Activated T-cell treated with anti-CD3 and anti-CD28 coated beads for 24 hours (primary cell): ENCODE measurements at regions not wholly inside any gene's neighbourhood (a gene's known extent, or its start where the extent isn't known, plus 50 kb on each side); places are given as distances from the start of the nearest gene placed in this dataset.
"Not testable (repeated sequence)": the region's sequence is repeated elsewhere in the genome, so short reads cannot be mapped to it uniquely, and the experiment has no call there.

Experiments used
- DNase-seq: peaks from one replicate; pipeline ENCODE4 v3.0.0-alpha.2; 2020; ENCODE audit warnings: low read depth

GRCh38 chr1:230556453-230556852, 85.8 kb upstream of the COG2 start:
- DNase-seq, result no peak

- DNase-seq, result no peak
Measured at GRCh38 chr1:230555814-230556213, 86.5 kb upstream of the COG2 start.

GRCh38 chr1:230552880-230553279, 89.4 kb upstream of the COG2 start:
- no peak for DNase-seq

GRCh38 chr1:230550945-230551344, 91.3 kb upstream of the COG2 start:
- DNase-seq, result not testable (repeated sequence)

GRCh38 chr1:230550428-230550827, 91.9 kb upstream of the COG2 start:
- DNase-seq, result no peak

GRCh38 chr1:230549625-230550024, 92.7 kb upstream of the COG2 start:
- DNase-seq, result no peak

GRCh38 chr1:230548997-230549396, 93.3 kb upstream of the COG2 start:
- DNase-seq, result no peak

GRCh38 chr1:230548357-230548756, 93.9 kb upstream of the COG2 start:
- no peak for DNase-seq

GRCh38 chr1:230545181-230545580, 97.1 kb upstream of the COG2 start:
- DNase-seq, result no peak

- no peak for DNase-seq
Measured at GRCh38 chr1:230544758-230545157, 97.5 kb upstream of the COG2 start.

- no peak for DNase-seq
Measured at GRCh38 chr1:230543085-230543484, 99.2 kb upstream of the COG2 start.

- DNase-seq, result no peak
Measured at GRCh38 chr1:230542681-230543080, 99.6 kb upstream of the COG2 start.

- peak; percentile 1 for DNase-seq
Measured at GRCh38 chr1:230542054-230542453, 100.2 kb upstream of the COG2 start.

GRCh38 chr1:230541306-230541705, 101.0 kb upstream of the COG2 start:
- no peak for DNase-seq

- no peak for DNase-seq
Measured at GRCh38 chr1:230540421-230541155, 101.7 kb upstream of the COG2 start.

GRCh38 chr1:230537456-230537855, 104.8 kb upstream of the COG2 start:
- no peak for DNase-seq

GRCh38 chr1:230536641-230537155, 105.6 kb upstream of the COG2 start:
- DNase-seq, result no peak

GRCh38 chr1:230534224-230534623, 108.1 kb upstream of the COG2 start:
- DNase-seq, result no peak

- DNase-seq, result no peak
Measured at GRCh38 chr1:230531103-230531502, 105.0 kb upstream of the PGBD5 start.

GRCh38 chr1:230519246-230519645, 93.1 kb upstream of the PGBD5 start:
- no peak for DNase-seq

GRCh38 chr1:230518511-230518910, 92.4 kb upstream of the PGBD5 start:
- DNase-seq, result no peak

- DNase-seq, result no peak
Measured at GRCh38 chr1:230517786-230518185, 91.7 kb upstream of the PGBD5 start.

GRCh38 chr1:230517326-230517725, 91.2 kb upstream of the PGBD5 start:
- DNase-seq, result no peak

- no peak for DNase-seq
Measured at GRCh38 chr1:230516889-230517288, 90.8 kb upstream of the PGBD5 start.
